ENCODE measurements at regions not wholly inside any gene's neighbourhood (a gene's known extent, or its start where the extent isn't known, plus 50 kb on each side); places are given as distances from the start of the nearest gene placed in this dataset.
"Not testable (repeated sequence)": the region's sequence is repeated elsewhere in the genome, so short reads cannot be mapped to it uniquely, and the experiment has no call there.

GRCh38 chr9:34760196-34761040 is 50.5 kb upstream of the CCL21 start:
- not testable (repeated sequence) for H3K4me3 Mint-ChIP-seq (ENCODE audit: low read depth); H3K4me1 Mint-ChIP-seq (ENCODE audit: low read depth); H3K9me3 Mint-ChIP-seq (ENCODE audit: low read depth); H3K27ac Mint-ChIP-seq; H3K36me3 Mint-ChIP-seq (ENCODE audit: insufficient read depth)
- peak; percentile 83 for TF ChIP-seq CTCF (IDR thresholded peaks at IDR 0.05; ENCODE audit: unreplicated experiment)
- peak; percentile 49 for DNase-seq (ENCODE audit: low spot score, unreplicated experiment)
- peaks cover 26% of the 10 kb centered on the region for H3K27me3 Mint-ChIP-seq

Data from progenitor cell of endocrine pancreas (in vitro differentiated cells).